GM19463 (cell line): ENCODE measurements at regions not wholly inside any gene's neighbourhood (a gene's known extent, or its start where the extent isn't known, plus 50 kb on each side); places are given as distances from the start of the nearest gene placed in this dataset.
"Not testable (repeated sequence)": the region's sequence is repeated elsewhere in the genome, so short reads cannot be mapped to it uniquely, and the experiment has no call there.

Source experiments
- ATAC-seq: cut with Tn5 transposase; IDR thresholded peaks from one replicate; pipeline ENCODE4 v1.9.1; 2021; ENCODE audit warnings: mild to moderate bottlenecking, moderate library complexity; ENCODE audit not compliant: unreplicated experiment

GRCh38 chr5:29568028-29568427 is 1625.5 kb upstream of the CDH6 start:
- ATAC-seq: no peak

GRCh38 chr5:29561564-29561963 is 1631.9 kb upstream of the CDH6 start:
- ATAC-seq: no peak

GRCh38 chr5:29550523-29550922 is 1643.0 kb upstream of the CDH6 start:
- no peak for ATAC-seq

- no peak for ATAC-seq
Observed at GRCh38 chr5:29548262-29548661, 1645.2 kb upstream of the CDH6 start.

GRCh38 chr5:29547236-29547865 is 1646.1 kb upstream of the CDH6 start:
- no peak for ATAC-seq

GRCh38 chr5:29543501-29543900 is 1650.0 kb upstream of the CDH6 start:
- ATAC-seq: no peak

- ATAC-seq: no peak
Observed at GRCh38 chr5:29524227-29524626, 1669.3 kb upstream of the CDH6 start.

- no peak for ATAC-seq
Observed at GRCh38 chr5:29518176-29518575, 1675.3 kb upstream of the CDH6 start.

- no peak for ATAC-seq
Observed at GRCh38 chr5:29516224-29516623, 1677.3 kb upstream of the CDH6 start.

- no peak for ATAC-seq
Observed at GRCh38 chr5:29508131-29508530, 1685.4 kb upstream of the CDH6 start.

- ATAC-seq: no peak
Observed at GRCh38 chr5:29504411-29504810, 1689.1 kb upstream of the CDH6 start.

- no peak for ATAC-seq
Observed at GRCh38 chr5:29498860-29499259, 1694.6 kb upstream of the CDH6 start.

GRCh38 chr5:29498412-29498811 is 1695.1 kb upstream of the CDH6 start:
- ATAC-seq: no peak

- no peak for ATAC-seq
Observed at GRCh38 chr5:29485333-29485732, 1708.2 kb upstream of the CDH6 start.

GRCh38 chr5:29469581-29469980 is 1723.9 kb upstream of the CDH6 start:
- no peak for ATAC-seq

GRCh38 chr5:29462241-29462640 is 1731.2 kb upstream of the CDH6 start:
- no peak for ATAC-seq

GRCh38 chr5:29460971-29461559 is 1732.4 kb upstream of the CDH6 start:
- no peak for ATAC-seq

GRCh38 chr5:29451004-29451403 is 1742.5 kb upstream of the CDH6 start:
- ATAC-seq: not testable (repeated sequence)

GRCh38 chr5:29414681-29415080 is 1778.8 kb upstream of the CDH6 start:
- no peak for ATAC-seq

GRCh38 chr5:29412979-29413378 is 1780.5 kb upstream of the CDH6 start:
- ATAC-seq: no peak

GRCh38 chr5:29402270-29402669 is 1791.2 kb upstream of the CDH6 start:
- ATAC-seq: no peak

GRCh38 chr5:29389993-29390392 is 1803.5 kb upstream of the CDH6 start:
- ATAC-seq: no peak

GRCh38 chr5:29387384-29387783 is 1806.1 kb upstream of the CDH6 start:
- no peak for ATAC-seq
